LHCN-M2 (cell line): ENCODE measurements at regions not wholly inside any gene's neighbourhood (a gene's known extent, or its start where the extent isn't known, plus 50 kb on each side); places are given as distances from the start of the nearest gene placed in this dataset.
"Not testable (repeated sequence)": the region's sequence is repeated elsewhere in the genome, so short reads cannot be mapped to it uniquely, and the experiment has no call there.

Experiments used
- DNase-seq: peaks from one replicate; pipeline ENCODE4 v3.0.0-alpha.2; 2012; ENCODE audit warnings: low read depth

DNA sequence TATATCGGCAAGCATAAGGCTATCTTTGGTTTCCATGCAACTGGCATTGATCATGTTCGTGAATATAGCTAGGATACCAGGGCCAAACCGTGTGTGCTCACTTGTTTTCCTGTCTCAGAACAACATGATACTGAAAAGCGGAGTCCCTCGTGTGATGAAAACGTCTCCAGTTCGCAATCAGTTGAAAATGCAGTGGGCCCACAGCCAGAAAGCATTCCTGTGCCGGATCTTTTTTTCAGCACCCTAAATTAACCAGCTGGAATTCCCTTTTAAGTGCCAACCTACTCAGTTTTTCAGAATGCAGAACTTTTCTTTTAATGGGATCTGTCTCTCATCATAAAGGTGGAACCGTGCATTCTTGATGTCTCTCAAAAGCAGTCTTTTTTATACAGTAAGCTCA is 130.8 kb upstream of the FRG1 start:
- DNase-seq: no peak

DNA sequence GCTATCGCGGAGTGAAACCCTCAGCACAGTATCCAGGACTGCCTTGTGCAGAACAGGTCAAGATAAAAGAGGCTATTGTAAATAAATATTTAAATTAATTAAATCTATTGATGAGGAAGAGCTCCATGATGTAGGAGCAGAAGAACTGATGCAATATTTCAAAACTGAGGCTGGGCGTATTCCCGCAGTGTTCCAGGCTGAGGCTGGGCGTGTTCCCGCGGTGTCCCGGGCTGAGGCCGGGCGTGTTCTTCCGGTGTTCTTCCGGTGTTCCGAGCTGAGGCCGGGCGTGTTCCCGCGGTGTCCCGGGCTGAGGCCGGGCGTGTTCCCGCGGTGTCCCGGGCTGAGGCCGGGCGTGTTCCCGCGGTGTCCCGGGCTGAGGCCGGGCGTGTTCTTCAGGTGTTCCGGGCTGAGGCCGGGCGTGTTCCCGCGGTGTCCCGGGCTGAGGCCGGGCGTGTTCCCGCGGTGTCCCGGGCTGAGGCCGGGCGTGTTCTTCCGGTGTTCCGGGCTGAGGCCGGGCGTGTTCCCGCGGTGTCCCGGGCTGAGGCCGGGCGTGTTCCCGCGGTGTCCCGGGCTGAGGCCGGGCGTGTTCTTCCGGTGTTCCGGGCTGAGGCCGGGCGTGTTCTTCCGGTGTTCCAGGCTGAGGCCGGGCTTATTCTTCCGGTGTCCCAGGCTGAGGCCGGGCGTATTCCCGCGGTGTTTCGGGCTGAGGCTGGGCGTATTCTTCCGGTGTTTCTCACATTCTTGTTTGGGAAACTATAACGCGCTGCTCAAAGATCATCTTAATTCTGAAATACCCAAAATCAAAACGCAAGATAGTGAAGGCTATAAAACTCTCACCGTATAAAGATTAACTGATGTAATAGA is 130.1 kb upstream of the FRG1 start:
- DNase-seq: not testable (repeated sequence)

DNA sequence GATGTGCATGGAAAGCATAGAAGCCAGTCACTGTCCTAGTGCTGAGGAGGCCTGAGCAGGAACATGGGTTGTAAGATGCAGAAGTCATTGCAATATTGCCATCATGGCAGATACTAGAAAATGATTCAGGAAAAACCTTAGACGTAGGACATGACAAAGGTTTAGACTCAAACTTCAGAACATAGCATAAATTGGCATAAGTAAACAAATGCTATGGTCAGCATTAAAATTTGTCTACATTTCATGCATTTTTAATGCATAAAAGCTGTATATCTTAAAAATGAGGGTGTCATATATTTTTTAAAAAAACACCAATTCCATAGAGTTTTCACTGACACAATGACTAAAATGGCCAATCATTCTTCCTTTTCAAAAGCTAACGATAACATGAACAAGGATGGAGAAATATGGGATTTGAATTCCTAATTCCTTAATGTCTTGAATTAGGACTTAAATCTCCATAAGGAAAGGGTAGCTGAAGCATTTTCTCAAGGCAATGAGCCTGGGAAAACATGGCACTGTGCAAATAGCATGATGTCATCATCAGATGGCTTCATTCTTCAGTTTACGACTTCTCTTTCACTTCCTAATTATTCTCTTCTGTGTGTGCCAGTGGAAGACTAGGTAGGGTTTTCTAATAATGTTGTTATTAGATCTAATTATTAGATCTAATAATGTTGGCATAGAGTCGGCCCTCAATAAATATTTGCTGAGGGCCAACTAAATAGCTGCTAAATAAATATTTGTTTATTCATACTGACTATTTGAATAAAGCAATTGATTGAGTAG is 125.1 kb upstream of the FRG1 start:
- DNase-seq: no peak

DNA sequence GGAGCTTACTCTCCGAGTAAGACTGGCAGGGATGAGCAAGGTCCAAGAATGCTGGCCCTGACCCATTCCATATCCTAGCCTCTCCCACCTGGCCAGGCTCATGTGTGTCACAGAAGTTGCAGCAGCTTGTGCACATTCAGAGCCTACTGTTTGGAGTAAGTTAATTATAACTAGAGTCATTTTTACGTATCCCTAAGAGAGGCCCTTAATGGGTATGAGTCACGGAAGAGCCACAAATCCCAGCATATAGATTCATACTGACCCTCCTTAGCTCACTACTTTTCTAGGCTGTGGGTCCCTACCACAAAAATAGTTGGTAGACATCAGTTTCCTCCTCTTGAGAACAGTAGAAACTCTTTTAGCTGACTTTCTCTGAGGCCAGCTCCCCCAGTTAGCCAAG is 118.3 kb upstream of the FRG1 start:
- no peak for DNase-seq

DNA sequence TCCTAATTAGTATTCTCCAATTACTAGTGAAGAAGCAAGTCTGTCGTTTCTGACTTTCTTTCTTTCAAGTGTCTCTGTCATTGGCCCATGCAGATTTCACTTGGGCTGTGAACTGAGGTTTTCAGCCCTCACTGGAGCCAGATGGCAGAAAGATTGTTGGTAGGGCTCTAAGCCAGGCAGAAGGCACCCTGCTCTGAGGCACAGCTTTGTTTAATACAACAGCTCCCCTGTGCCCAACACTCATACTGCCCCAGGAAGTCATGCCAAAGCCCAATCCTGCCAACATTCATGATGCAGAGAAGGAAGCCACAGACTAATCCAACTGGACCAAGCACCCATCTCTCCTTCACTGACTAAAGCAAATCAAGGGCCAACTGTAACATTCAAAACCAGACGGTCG is 117.1 kb upstream of the FRG1 start:
- DNase-seq: no peak

DNA sequence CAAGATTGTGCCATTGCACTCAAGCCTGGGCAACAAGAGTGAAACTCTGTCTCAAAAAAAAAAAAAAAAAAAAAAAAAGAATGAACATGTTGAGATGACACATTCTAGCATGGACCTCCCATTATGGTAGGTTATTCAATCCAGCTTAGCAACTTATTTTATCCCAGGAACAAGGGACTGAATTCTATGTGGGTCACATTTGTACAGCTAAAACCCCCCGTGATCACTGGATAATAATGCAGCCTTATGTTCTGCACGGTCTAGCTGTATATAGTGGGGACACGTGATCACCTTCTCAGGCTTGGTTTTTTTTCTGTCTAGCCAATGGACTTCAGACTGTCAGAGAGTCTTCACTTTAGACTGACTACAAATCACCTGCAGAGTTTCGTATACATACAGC is 115.2 kb upstream of the FRG1 start:
- no peak for DNase-seq

DNA sequence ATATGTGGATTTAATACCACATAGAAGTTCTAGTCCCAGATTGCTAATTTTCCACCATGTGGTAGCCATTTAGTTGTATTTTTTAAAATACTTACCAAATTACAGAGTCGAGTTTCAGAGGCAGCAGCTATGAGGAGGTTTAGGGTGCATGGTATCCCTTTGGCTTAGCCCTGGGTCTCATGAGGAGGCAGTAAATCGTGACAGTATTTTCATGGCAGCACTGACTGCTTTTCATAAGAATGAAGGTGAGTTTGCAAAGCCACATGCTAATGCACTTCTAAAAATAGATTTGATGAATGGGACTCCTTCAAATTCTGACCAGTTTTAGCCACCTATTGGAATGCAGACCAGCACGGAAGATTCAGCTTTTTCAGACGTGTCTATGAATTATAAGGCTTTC is 114.0 kb upstream of the FRG1 start:
- no peak for DNase-seq

DNA sequence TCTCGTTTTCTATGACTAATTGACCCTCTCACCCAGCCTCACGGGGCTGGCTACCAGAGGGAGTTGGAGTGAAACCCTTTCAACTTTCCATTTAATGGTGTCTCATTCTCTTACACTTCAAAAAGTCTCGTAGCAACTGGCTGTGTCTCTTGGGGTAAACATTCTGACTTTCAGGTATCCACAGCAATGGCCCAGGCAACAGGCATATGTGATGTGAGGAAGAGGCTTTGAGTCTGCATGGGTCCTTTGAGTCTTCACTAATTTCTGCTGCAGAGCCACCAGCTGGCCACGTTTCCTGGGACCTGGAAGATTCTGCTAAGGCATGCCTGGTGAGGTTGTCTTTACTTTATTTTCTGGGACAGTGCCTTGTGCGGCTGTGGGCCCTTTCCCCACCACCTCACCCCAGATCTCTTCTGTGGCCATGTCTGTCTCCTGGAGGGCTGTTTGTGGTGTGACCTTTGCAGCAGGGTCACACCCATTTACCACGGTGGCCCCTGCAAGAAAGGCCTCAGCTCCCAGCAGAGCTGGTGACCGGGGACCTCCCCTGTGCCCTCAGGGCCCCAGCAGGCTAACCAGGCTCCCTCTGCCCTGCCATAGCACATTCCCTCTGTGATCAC is 112.5 kb upstream of the FRG1 start:
- no peak for DNase-seq

DNA sequence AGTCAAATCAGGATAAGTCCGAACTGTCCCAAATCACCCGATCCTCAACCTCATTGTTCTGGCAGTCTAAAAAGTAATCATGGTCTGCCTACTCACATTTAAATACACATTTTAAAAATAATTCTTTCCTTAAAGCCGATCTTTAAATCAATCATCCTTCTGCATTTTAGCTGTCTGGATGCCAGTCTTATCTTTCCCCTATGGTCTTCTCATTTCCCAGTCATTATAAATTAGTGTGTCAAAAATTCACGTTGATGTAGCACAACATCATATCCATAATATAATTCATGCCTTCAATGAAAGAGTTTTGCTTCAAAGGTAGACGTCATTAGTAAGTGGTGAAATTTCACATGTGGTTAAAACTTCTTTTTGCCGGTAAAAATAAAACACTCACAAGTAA is 108.1 kb upstream of the FRG1 start:
- DNase-seq: no peak

DNA sequence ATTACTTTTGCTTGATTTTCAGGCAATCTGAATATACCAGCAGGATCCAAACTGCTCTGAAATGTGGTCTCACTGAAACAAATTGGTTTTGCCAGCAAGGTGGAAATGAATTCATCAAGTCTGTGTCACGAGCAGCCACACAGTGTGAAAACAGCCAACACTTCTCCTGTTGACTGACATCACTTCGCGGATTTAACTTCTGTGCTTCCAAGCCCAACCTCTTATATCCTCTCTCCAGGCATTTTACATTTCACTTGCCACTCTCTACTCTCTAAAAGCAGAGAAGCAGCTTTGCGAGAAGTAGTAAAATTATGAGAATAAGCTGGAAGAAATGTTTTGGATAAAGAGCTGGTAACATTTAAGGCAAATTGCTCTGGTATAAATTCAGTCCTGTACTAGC is 106.1 kb upstream of the FRG1 start:
- no peak for DNase-seq

DNA sequence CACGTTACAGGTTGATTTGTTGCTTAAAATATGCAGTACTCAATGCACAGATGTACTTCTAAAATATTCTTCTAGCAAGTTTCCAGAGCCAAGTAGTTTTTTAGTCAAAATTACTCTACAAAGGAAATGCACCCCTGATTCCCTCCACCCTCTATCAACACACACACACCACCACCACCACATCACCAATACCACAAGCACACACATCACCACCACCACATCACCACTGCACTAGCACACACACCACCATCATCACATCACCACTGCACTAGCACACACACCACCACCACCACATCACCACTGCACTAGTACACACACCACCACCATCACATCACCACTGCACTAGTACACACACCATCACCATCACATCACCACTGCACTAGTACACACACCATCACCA is 105.2 kb upstream of the FRG1 start:
- no peak for DNase-seq

DNA sequence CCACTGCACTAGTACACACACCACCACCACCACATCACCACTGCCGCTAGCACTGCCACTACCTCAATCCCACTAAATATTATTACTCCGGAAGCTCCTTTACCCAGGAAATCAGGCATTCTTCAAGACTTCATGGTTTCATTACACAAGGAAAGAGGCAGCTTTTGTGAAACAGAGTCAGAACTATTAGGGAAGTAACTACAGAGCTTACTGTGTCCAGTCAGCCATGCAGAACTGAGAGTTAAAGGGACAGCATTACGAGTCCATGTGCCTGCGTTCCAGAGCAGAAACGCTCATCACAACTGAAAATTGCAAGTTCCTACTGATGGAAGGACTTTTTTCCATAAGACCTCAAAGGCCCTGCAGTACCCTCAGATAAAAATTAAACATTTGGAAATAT is 103.2 kb upstream of the FRG1 start:
- DNase-seq: no peak

DNA sequence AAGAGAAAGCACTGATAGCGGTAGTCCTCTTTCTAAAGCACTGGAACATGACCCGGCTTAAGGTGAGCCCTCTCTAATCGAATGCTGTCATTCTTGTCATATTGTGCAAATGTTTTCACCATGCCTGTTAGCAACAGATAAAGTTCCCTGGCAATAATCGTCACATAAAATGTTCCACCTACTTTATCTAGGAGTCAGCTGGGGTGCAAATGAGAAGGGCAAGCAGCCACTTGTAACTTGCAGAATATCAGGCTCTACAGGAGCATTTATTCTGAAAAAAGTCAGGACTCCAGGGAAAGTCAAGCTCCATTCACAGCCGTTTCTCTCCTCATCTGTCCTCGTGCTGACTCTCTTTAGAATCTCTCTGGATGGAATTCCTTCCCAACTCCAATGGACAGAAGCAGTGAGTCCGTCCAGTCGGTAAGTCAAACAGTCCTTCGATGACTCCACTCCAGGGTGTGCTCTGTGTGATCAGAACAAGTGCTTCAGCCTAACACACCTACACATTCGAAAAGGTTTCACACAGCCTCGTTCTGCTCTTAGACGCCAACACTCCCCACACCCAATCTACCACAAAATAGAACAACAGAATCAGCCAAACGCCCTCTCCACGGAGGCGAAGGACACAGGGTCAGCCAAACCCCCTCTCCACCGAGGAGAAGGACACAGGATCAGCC is 101.7 kb upstream of the FRG1 start:
- no peak for DNase-seq

DNA sequence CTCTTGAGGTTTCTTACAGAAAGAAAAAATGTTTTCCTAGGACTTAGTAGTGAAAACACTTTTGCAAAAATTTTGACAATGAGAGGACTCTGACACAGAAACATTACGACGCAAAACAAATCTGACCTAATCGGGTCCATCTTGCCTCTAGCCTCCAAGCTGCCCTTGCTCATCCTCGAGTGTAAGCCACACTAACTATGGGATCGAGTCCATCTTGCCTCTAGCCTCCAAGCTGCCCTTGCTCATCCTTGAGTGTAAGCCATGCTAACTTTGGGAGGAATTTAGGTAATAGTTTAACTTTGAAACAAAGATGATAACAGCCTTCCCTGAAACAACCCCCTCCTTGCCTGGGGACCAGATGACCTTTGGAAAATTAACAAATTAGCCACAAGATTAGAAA is 100.3 kb upstream of the FRG1 start:
- no peak for DNase-seq

DNA sequence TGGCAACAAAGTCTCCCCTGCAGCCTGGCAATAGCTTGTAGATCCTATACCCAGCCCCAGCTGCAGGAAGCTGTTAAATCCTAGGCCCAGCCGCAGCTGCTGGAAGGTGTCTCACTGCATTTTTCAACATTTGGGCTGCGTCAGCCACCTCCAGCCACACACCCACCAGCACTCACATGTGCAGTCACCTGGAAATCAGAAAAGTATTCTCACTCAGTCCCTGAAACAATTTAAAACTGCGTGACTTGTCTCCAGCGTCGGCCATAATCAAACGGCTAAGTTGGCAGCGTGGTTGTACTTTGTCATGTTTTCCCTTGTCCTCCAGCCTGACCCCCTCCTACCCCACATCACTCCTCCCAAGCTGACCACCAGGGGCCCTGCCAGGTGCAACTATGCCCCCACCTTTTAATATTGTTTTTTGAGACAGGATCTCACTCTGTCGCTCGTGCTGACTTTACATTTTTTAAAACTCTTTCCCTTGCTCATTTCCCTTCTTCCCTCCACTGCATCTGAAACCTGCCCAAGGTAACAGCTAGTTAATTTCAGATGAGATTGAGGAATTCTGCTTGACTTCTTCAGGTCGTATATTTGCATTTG is 97.2 kb upstream of the FRG1 start:
- no peak for DNase-seq

DNA sequence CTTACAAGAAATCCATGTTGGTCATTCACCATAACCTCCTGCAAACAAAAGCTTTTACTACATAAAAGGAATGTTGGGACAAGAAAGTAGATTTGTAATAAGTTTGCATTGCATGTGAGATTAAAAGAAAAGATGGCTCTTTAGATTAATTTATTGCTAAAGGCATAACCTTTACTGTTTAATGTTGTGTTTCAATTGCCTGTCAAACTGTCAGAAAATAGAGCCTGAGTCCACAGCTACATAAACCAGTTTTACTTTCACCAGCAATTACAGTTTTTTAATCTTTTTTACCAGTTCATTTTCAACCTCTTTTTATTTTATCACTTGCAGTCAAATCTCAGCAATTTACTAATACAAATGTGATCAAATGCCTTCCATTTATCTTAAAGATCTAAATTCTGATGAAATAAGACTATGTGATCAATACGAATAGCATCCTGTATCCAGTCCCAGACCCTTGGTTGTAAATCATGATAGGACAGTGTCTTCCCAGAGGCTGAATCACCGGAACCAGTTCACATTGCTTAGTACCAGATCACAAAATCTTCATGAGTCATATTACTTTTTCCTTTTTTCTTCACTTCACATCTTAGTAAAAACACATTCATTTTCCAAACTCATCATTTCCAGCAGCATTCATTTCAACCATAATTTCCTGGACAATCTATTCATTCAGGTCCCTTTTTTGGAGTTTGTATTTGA is 95.4 kb upstream of the FRG1 start:
- DNase-seq: peak; percentile 1

DNA sequence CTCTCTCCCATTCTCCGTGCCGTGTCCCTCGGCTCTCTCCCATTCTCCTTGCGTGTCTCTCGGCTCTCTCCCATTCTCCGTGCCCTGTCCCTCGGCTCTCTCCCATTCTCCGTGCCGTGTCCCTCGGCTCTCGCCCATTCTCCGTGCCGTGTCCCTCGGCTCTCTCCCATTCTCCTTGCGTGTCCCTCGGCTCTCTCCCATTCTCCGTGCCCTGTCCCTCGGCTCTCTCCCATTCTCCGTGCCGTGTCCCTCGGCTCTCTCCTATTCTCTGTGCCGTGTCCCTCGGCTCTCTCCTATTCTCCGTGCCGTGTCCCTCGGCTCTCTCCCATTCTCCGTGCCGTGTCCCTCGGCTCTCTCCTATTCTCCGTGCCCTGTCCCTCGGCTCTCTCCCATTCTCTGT is 94.6 kb upstream of the FRG1 start:
- not testable (repeated sequence) for DNase-seq

DNA sequence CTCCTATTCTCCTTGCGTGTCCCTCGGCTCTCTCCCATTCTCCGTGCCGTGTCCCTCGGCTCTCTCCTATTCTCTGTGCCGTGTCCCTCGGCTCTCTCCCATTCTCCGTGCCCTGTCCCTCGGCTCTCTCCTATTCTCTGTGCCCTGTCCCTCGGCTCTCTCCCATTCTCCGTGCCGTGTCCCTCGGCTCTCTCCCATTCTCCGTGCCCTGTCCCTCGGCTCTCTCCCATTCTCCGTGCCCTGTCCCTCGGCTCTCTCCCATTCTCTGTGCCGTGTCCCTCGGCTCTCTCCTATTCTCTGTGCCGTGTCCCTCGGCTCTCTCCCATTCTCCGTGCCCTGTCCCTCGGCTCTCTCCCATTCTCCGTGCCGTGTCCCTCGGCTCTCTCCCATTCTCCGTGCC is 94.1 kb upstream of the FRG1 start:
- DNase-seq: not testable (repeated sequence)

DNA sequence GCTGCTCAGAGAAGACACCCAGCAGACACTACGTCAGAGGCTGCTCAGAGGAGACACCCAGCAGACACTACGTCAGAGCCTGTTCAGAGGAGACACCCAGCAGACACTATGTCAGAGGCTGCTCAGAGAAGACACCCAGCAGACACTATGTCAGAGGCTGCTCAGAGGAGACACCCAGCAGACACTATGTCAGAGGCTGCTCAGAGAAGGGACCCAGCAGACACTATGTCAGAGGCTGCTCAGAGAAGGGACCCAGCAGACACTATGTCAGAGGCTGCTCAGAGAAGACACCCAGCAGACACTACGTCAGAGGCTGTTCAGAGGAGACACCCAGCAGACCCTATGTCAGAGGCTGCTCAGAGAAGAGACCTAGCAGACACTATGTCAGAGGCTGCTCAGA is 92.0 kb upstream of the FRG1 start:
- not testable (repeated sequence) for DNase-seq

DNA sequence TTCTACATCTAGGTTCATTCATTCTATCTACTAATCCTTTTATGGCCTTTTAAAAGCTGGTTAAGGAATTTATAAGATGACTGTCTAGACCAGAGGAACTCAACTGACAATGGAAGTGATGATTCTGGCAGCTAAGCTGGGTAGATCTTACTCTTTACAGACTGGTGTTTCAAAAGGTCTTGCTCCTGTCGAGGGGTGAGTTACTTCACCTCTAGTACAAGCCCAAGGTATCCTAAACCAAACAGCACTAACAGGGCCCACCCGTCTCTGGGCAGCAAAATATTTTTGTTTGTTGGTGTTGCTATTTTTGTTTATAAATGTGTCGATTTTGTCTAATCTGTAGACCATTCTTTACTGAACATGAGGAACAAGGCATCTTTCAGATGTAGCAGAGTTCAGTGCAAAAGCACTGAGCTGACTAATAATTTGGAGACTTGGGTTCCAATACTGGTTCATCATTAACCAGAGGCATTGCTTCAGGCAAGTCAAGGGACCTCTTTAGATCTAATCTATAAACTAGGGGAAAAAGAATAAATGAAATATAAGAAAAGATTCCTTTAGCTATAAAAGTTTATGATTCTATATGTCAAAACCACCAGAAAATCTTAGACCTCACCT is 90.3 kb upstream of the FRG1 start:
- no peak for DNase-seq

DNA sequence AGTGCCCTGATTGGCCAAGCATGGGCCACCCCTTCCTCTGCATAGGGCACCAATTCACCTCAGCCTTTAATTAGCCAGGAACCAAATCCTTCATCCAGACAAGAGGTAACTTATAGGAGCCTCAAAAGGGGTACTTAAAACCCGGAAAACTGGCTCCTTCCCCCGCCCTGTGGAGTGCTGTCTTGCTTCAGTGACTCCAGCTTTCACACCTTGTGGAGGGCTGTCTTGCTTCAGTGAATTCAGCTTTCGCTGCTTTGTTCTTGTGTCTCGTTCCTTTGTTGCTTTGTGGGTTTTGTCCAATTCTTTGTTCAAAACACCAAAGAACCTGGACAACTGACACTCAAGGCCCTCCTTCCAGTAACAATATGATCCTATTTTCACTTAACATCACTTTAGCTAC is 82.2 kb upstream of the FRG1 start:
- DNase-seq: no peak
